ENCODE measurements at regions not wholly inside any gene's neighbourhood (a gene's known extent, or its start where the extent isn't known, plus 50 kb on each side); places are given as distances from the start of the nearest gene placed in this dataset.

GRCh38 chr1:232704256-232704655 is 74.3 kb upstream of the SIPA1L2 start:
- no peak for TF ChIP-seq CTCF (conservative IDR thresholded peaks at IDR 0.05)
- no peak for TF ChIP-seq EZH2 (IDR thresholded peaks at IDR 0.05; ENCODE audit: low read depth)
